ENCODE measurements at regions not wholly inside any gene's neighbourhood (a gene's known extent, or its start where the extent isn't known, plus 50 kb on each side); places are given as distances from the start of the nearest gene placed in this dataset.

- TF ChIP-seq BHLHE40 (IDR thresholded peaks at IDR 0.05; ENCODE audit: borderline replicate concordance in 1 of 2, low read depth in 2 of 2, low read length in 1 of 2) (peak in 1 of 2 experiments; percentile 41; a peak in 1 of 4 replicates), FOXM1 (IDR thresholded peaks at IDR 0.05; ENCODE audit: low read depth, low read length) (peak; percentile 71; the same call in 1 of the 2 replicates), EED (IDR thresholded peaks at IDR 0.05; ENCODE audit: low read depth) (peak; percentile 85), CREM (IDR thresholded peaks at IDR 0.05; ENCODE audit: low read depth) (0 out of 2 replicates have a peak, but pooled peaks have one; percentile 13), RAD51 (IDR thresholded peaks at IDR 0.05) (peak; percentile 62; the same call in 1 of the 2 replicates), IKZF2 (IDR thresholded peaks at IDR 0.05) (peak; percentile 58 to 64), YBX1 (IDR thresholded peaks at IDR 0.05) (no peak), ZBTB40 (IDR thresholded peaks at IDR 0.05; ENCODE audit: borderline replicate concordance) (no peak), TBL1XR1 (IDR thresholded peaks at IDR 0.05; ENCODE audit: low read depth, low read length) (0 out of 2 replicates have a peak, but pooled peaks have one; percentile 26), IRF4 (IDR thresholded peaks at IDR 0.05; ENCODE audit: low read depth, low read length) (peak; percentile 34; the same call in 1 of the 2 replicates)
- TF ChIP-seq, protein P1, sequence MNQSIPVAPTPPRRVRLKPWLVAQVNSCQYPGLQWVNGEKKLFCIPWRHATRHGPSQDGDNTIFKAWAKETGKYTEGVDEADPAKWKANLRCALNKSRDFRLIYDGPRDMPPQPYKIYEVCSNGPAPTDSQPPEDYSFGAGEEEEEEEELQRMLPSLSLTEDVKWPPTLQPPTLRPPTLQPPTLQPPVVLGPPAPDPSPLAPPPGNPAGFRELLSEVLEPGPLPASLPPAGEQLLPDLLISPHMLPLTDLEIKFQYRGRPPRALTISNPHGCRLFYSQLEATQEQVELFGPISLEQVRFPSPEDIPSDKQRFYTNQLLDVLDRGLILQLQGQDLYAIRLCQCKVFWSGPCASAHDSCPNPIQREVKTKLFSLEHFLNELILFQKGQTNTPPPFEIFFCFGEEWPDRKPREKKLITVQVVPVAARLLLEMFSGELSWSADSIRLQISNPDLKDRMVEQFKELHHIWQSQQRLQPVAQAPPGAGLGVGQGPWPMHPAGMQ (IDR thresholded peaks at IDR 0.05; ENCODE audit: borderline replicate concordance), result no peak
These were observed 1014.1 kb upstream of the SEMA6D start (continued) for GRCh38 chr15:46703020-46703861.

All from GM12878 (cell line).